Activated CD4-positive, alpha-beta T cell treated with anti-CD3 and anti-CD28 coated beads for 36 hours (primary cell): ENCODE measurements at regions not wholly inside any gene's neighbourhood (a gene's known extent, or its start where the extent isn't known, plus 50 kb on each side); places are given as distances from the start of the nearest gene placed in this dataset.

Experiments
- ATAC-seq: fragments of 200-7000 bp; cut with Tn5 transposase; one replicate; pipeline ENCODE4 v1.10.0; 2021; ENCODE audit warnings: mild to moderate bottlenecking, moderate library complexity
- CTCF ChIA-PET: fragments of 350-600 bp; sonication (Branson Sonifier 250); formaldehyde crosslinking; loops from one replicate; lab custom pipeline; 2021; ENCODE audit warnings: antibody characterized with exemption; lab: Charles Lee
- POLR2A ChIA-PET: fragments of 350-600 bp; sonication (Branson Sonifier 250); formaldehyde crosslinking; loops from one replicate; lab custom pipeline; 2021; ENCODE audit warnings: antibody characterized with exemption, inconsistent platforms; lab: Charles Lee
- DNase-seq: peaks from one replicate; pipeline ENCODE4 v3.0.0-alpha.2; 2020
- H3K27ac Mint-ChIP-seq: one replicate; pipeline ENCODE4 v1.8.0; 2021; ENCODE audit warnings: mixed read lengths
- H3K27me3 Mint-ChIP-seq: one replicate; pipeline ENCODE4 v1.8.0; 2021; ENCODE audit warnings: mixed read lengths
- H3K36me3 Mint-ChIP-seq: one replicate; pipeline ENCODE4 v1.8.0; 2021; ENCODE audit warnings: low read depth, mixed read lengths
- H3K4me1 Mint-ChIP-seq: one replicate; pipeline ENCODE4 v1.8.0; 2021; ENCODE audit warnings: mixed read lengths
- H3K4me3 Mint-ChIP-seq: one replicate; pipeline ENCODE4 v1.8.0; 2021; ENCODE audit warnings: mild to moderate bottlenecking, moderate library complexity, mixed read lengths
- H3K9me3 Mint-ChIP-seq: one replicate; pipeline ENCODE4 v1.8.0; 2021; ENCODE audit warnings: low read depth, mixed read lengths
- intact Hi-C, 2 experiments: fragments of 100-400 bp; cut with DNase I in 1 of 2; cut with micrococcal nuclease in 1 of 2; formaldehyde crosslinking; loops; one replicate each; pipeline versions ENCODE4 v1.14.2 to v1.15.1; 2022 to 2024; cut with DNase I, micrococcal nuclease

GRCh38 chr2:33729353-33729752 lies 130.3 kb upstream of the FAM98A start:
- DNase-seq (no peak), ATAC-seq (no peak)
- Mint-ChIP-seq H3K4me1 (no peaks in the 10 kb centered on the region), H3K4me3 (no peak overlapping the region), H3K36me3 (no peaks in the 10 kb centered on the region), H3K27ac (no peak overlapping the region), H3K27me3 (no peaks in the 10 kb centered on the region), H3K9me3 (no peaks in the 10 kb centered on the region)
- POLR2A ChIA-PET = no interaction called here
- intact Hi-C loops = no loop called here
- CTCF ChIA-PET = no interaction called here

- H3K27me3 Mint-ChIP-seq = peaks cover 2% of the 10 kb centered on the region
- ChIA-PET POLR2A (no interaction called here), CTCF (no interaction called here)
- intact Hi-C loops = no loop called here
- no peak overlapping the region for H3K27ac Mint-ChIP-seq
- H3K36me3 Mint-ChIP-seq = no peaks in the 10 kb centered on the region
- H3K4me3 Mint-ChIP-seq = no peak overlapping the region
- DNase-seq (no peak), ATAC-seq (no peak)
- no peaks in the 10 kb centered on the region for H3K9me3 Mint-ChIP-seq
- no peaks in the 10 kb centered on the region for H3K4me1 Mint-ChIP-seq
These were observed 129.0 kb upstream of the FAM98A start for GRCh38 chr2:33728106-33728505.

- no peaks in the 10 kb centered on the region for H3K9me3 Mint-ChIP-seq
- no peaks in the 10 kb centered on the region for H3K36me3 Mint-ChIP-seq
- H3K27ac Mint-ChIP-seq = no peak overlapping the region
- no peak for ATAC-seq
- intact Hi-C loops = no loop called here
- peaks cover 2% of the 10 kb centered on the region for H3K27me3 Mint-ChIP-seq
- H3K4me1 Mint-ChIP-seq = no peaks in the 10 kb centered on the region
- no peak overlapping the region for H3K4me3 Mint-ChIP-seq
- CTCF ChIA-PET = no interaction called here
- POLR2A ChIA-PET = no interaction called here
- DNase-seq = no peak
These were observed 128.4 kb upstream of the FAM98A start for GRCh38 chr2:33727361-33728032.

- peaks cover 2% of the 10 kb centered on the region for H3K27me3 Mint-ChIP-seq
- POLR2A ChIA-PET = no interaction called here
- no peak overlapping the region for H3K4me3 Mint-ChIP-seq
- CTCF ChIA-PET = no interaction called here
- intact Hi-C loops = no loop called here
- no peaks in the 10 kb centered on the region for H3K9me3 Mint-ChIP-seq
- no peak for ATAC-seq
- H3K27ac Mint-ChIP-seq = no peak overlapping the region
- H3K4me1 Mint-ChIP-seq = no peaks in the 10 kb centered on the region
- H3K36me3 Mint-ChIP-seq = no peaks in the 10 kb centered on the region
- no peak for DNase-seq
These were observed 127.3 kb upstream of the FAM98A start for GRCh38 chr2:33726415-33726814.

DNA sequence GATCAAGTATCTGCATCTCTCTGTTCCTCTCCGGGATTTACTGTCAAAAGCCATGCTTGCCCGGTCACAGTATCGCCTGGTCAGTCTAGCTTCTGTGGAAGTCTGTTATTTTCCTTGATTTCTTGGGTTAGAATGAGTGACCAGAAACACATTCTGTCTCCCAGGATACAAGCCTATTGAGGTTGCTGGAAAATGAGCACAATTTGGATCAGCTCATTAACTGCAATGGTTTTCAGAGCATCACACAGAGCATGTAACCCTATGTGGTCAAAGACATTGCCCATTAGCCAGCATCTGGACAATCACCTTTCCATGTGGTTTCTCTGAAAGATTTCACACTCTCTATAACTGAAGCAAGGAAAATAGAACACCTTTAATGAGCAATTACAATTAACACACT lies 124.2 kb upstream of the FAM98A start:
- H3K9me3 Mint-ChIP-seq = no peaks in the 10 kb centered on the region
- H3K27ac Mint-ChIP-seq = no peak overlapping the region
- ATAC-seq = no peak
- H3K4me3 Mint-ChIP-seq = no peak overlapping the region
- peaks cover 2% of the 10 kb centered on the region for H3K27me3 Mint-ChIP-seq
- DNase-seq = no peak
- no peaks in the 10 kb centered on the region for H3K4me1 Mint-ChIP-seq
- POLR2A ChIA-PET = no interaction called here
- CTCF ChIA-PET = no interaction called here
- intact Hi-C loops = no loop called here
- H3K36me3 Mint-ChIP-seq = no peaks in the 10 kb centered on the region

DNA sequence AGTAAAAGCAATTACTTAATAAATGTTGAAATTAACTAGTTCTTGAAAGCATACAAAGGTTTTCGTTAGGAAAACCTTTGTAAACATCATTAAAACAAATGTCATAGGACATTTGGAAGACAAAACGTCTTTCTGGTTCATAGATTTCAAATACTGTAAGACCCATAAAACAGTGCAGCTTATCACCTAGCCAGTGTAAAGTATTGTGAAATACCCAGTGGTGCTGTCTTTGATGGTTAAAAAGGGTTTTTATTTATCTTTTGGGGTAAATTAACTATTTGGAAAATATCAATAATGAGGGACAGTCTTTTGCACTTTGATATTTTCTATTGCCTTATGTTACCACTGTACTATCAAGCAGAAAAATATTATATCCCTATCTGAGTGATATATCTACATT lies 120.0 kb upstream of the FAM98A start:
- Mint-ChIP-seq H3K36me3 (no peaks in the 10 kb centered on the region), H3K4me1 (no peaks in the 10 kb centered on the region), H3K9me3 (no peaks in the 10 kb centered on the region)

GRCh38 chr2:33712674-33713073 lies 113.6 kb upstream of the FAM98A start:
- DNase-seq (no peak), ATAC-seq (no peak)
- peaks cover 7% of the 10 kb centered on the region for H3K27me3 Mint-ChIP-seq
- no peaks in the 10 kb centered on the region for H3K4me1 Mint-ChIP-seq
- no peaks in the 10 kb centered on the region for H3K9me3 Mint-ChIP-seq
- no peak overlapping the region for H3K4me3 Mint-ChIP-seq
- CTCF ChIA-PET = no interaction called here
- H3K36me3 Mint-ChIP-seq = no peaks in the 10 kb centered on the region
- H3K27ac Mint-ChIP-seq = no peak overlapping the region
- intact Hi-C loops = no loop called here
- POLR2A ChIA-PET = no interaction called here

More for the DNA sequence above, 120.0 kb upstream of the FAM98A start:
- peaks cover 9% of the 10 kb centered on the region for H3K27me3 Mint-ChIP-seq
- POLR2A ChIA-PET = no interaction called here
- ATAC-seq = no peak
- H3K4me3 Mint-ChIP-seq = no peak overlapping the region
- intact Hi-C loops = no loop called here
- DNase-seq = no peak
- H3K27ac Mint-ChIP-seq = no peak overlapping the region
- CTCF ChIA-PET = no interaction called here

DNA sequence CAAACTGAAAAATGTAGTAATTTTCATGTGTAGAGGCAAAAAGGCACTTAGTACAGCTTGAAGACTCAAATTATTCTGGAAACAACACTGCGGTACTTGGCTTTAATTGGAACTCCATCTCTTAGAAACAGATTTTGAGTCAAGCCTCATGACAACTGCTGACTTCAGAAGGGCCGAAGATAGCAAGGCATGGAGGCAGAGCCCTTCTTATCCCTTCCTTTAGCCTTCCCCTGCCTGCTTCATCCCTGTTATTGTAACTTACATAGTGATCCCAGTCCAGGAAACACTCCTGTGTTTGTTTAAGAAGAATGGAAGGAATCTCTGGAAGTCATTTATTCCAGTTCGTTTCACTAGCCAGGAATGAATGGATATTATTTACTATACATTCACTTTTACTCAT lies 110.9 kb upstream of the FAM98A start:
- no peak overlapping the region for H3K4me3 Mint-ChIP-seq
- intact Hi-C loops = no loop called here
- H3K9me3 Mint-ChIP-seq = no peaks in the 10 kb centered on the region
- H3K4me1 Mint-ChIP-seq = no peaks in the 10 kb centered on the region
- H3K36me3 Mint-ChIP-seq = no peaks in the 10 kb centered on the region
- no peak overlapping the region for H3K27ac Mint-ChIP-seq
- ATAC-seq (no peak), DNase-seq (no peak)
- ChIA-PET CTCF (no interaction called here), POLR2A (no interaction called here)
- H3K27me3 Mint-ChIP-seq = peaks cover 2% of the 10 kb centered on the region

- no peak overlapping the region for H3K4me3 Mint-ChIP-seq
- intact Hi-C loops = no loop called here
- no peaks in the 10 kb centered on the region for H3K4me1 Mint-ChIP-seq
- ChIA-PET CTCF (no interaction called here), POLR2A (no interaction called here)
- H3K27ac Mint-ChIP-seq = no peak overlapping the region
- DNase-seq = no peak
- H3K36me3 Mint-ChIP-seq = no peaks in the 10 kb centered on the region
- H3K9me3 Mint-ChIP-seq = no peaks in the 10 kb centered on the region
- no peaks in the 10 kb centered on the region for H3K27me3 Mint-ChIP-seq
- ATAC-seq = no peak
These were observed 108.2 kb upstream of the FAM98A start for GRCh38 chr2:33707312-33707711.

DNA sequence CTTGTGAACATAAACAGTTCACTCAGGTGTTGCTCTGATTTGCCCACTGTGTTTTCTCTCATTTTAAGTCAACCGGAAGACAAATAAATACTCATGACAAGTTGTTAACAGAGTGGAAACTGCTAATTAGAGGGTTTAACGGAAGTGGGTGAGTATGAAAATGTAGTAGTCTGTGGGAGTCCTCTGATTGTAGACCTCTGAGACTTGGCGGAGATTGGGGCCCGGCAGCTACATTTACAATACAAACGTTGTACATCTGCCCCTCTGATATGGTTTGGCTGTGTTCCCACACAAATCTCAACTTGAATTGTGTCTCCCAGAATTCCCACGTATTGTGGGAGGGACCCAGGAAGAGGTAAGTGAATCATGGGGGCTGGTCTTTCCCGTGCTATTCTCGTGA lies 107.3 kb upstream of the FAM98A start:
- no peak for ATAC-seq
- POLR2A ChIA-PET = no interaction called here
- Mint-ChIP-seq H3K9me3 (no peaks in the 10 kb centered on the region), H3K4me1 (no peaks in the 10 kb centered on the region), H3K36me3 (no peaks in the 10 kb centered on the region), H3K27ac (no peak overlapping the region), H3K4me3 (no peak overlapping the region), H3K27me3 (no peaks in the 10 kb centered on the region)
- intact Hi-C loops = no loop called here
- no peak for DNase-seq
- CTCF ChIA-PET = interaction anchor here (1.2 kb wide), 1 partner anchor 8 kb away, joined by 3 read pairs; no protein-coding TSS in a partner anchor

GRCh38 chr2:33704406-33704855 lies 105.3 kb upstream of the FAM98A start:
- no peak overlapping the region for H3K27ac Mint-ChIP-seq
- no peak for DNase-seq
- peaks cover 4% of the 10 kb centered on the region for H3K27me3 Mint-ChIP-seq
- no peaks in the 10 kb centered on the region for H3K4me1 Mint-ChIP-seq
- ChIA-PET CTCF (interaction anchor here (0.8 kb wide), 1 partner anchor 13 kb away, joined by 3 read pairs; no protein-coding TSS in a partner anchor), POLR2A (no interaction called here)
- intact Hi-C loops = no loop called here
- H3K4me3 Mint-ChIP-seq = no peak overlapping the region
- no peaks in the 10 kb centered on the region for H3K9me3 Mint-ChIP-seq
- H3K36me3 Mint-ChIP-seq = no peaks in the 10 kb centered on the region
- no peak for ATAC-seq

- peaks cover 19% of the 10 kb centered on the region for H3K27me3 Mint-ChIP-seq
- no peaks in the 10 kb centered on the region for H3K4me1 Mint-ChIP-seq
- ATAC-seq (no peak), DNase-seq (no peak)
- H3K27ac Mint-ChIP-seq = no peak overlapping the region
- intact Hi-C loops = no loop called here
- no peak overlapping the region for H3K4me3 Mint-ChIP-seq
- CTCF ChIA-PET = no interaction called here
- POLR2A ChIA-PET = no interaction called here
- H3K36me3 Mint-ChIP-seq = no peaks in the 10 kb centered on the region
- H3K9me3 Mint-ChIP-seq = peaks cover 14% of the 10 kb centered on the region
These were observed 97.1 kb upstream of the FAM98A start for GRCh38 chr2:33696234-33696633.
